ENCODE measurements at regions not wholly inside any gene's neighbourhood (a gene's known extent, or its start where the extent isn't known, plus 50 kb on each side); places are given as distances from the start of the nearest gene placed in this dataset.

DNA sequence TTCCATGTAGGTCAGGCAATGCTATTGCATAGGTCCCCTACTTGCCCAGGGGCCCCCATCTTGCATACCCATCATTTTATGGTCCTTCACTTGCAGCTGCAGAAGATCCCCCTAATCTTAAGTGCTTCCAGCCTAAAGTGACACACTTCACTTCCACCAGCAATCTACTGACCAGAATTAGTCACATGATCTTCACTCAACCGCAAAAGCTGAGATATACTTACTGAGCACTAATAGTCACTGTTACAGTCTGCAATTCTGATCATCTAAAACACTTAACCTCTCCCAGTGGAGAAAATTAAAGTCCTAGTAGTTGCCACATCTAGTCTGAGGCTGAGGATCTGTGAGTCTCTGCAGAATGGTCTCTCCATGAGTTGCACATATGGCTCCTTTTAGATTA lies 82.1 kb downstream of the AREG start:
- TF ChIP-seq ZNF626 (tag by site-specific recombination; IDR thresholded peaks at IDR 0.05) (no peak), OVOL3 (tag by site-specific recombination; IDR thresholded peaks at IDR 0.05) (no peak), ZNF514 (tag by site-specific recombination; IDR thresholded peaks at IDR 0.05) (no peak), BCL11A (tag by site-specific recombination; IDR thresholded peaks at IDR 0.05; ENCODE audit: low read depth) (no peak), ZNF560 (tag by site-specific recombination; IDR thresholded peaks at IDR 0.05; ENCODE audit: borderline replicate concordance) (no peak), ZNF239 (tag by site-specific recombination; IDR thresholded peaks at IDR 0.05) (no peak), ZNF335 (tag by site-specific recombination; conservative IDR thresholded peaks at IDR 0.05) (no peak), ZNF155 (tag by site-specific recombination; IDR thresholded peaks at IDR 0.05) (no peak), YY2 (tag by site-specific recombination; IDR thresholded peaks at IDR 0.05) (no peak), ZNF302 (tag by site-specific recombination; IDR thresholded peaks at IDR 0.05; ENCODE audit: low read depth) (no peak), ZNF549 (tag by site-specific recombination; IDR thresholded peaks at IDR 0.05) (no peak), KLF7 (tag by site-specific recombination; IDR thresholded peaks at IDR 0.05; ENCODE audit: borderline replicate concordance) (no peak)
- TF ChIP-seq, protein P1, sequence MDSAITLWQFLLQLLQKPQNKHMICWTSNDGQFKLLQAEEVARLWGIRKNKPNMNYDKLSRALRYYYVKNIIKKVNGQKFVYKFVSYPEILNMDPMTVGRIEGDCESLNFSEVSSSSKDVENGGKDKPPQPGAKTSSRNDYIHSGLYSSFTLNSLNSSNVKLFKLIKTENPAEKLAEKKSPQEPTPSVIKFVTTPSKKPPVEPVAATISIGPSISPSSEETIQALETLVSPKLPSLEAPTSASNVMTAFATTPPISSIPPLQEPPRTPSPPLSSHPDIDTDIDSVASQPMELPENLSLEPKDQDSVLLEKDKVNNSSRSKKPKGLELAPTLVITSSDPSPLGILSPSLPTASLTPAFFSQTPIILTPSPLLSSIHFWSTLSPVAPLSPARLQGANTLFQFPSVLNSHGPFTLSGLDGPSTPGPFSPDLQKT (IDR thresholded peaks at IDR 0.05; ENCODE audit: borderline replicate concordance, low read depth, low read length), result no peak
- TF ChIP-seq, protein P2, sequence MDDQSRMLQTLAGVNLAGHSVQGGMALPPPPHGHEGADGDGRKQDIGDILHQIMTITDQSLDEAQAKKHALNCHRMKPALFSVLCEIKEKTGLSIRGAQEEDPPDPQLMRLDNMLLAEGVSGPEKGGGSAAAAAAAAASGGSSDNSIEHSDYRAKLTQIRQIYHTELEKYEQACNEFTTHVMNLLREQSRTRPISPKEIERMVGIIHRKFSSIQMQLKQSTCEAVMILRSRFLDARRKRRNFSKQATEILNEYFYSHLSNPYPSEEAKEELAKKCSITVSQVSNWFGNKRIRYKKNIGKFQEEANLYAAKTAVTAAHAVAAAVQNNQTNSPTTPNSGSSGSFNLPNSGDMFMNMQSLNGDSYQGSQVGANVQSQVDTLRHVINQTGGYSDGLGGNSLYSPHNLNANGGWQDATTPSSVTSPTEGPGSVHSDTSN (CRISPR knock-in tag; IDR thresholded peaks at IDR 0.05), result no peak
- TF ChIP-seq, protein P3, sequence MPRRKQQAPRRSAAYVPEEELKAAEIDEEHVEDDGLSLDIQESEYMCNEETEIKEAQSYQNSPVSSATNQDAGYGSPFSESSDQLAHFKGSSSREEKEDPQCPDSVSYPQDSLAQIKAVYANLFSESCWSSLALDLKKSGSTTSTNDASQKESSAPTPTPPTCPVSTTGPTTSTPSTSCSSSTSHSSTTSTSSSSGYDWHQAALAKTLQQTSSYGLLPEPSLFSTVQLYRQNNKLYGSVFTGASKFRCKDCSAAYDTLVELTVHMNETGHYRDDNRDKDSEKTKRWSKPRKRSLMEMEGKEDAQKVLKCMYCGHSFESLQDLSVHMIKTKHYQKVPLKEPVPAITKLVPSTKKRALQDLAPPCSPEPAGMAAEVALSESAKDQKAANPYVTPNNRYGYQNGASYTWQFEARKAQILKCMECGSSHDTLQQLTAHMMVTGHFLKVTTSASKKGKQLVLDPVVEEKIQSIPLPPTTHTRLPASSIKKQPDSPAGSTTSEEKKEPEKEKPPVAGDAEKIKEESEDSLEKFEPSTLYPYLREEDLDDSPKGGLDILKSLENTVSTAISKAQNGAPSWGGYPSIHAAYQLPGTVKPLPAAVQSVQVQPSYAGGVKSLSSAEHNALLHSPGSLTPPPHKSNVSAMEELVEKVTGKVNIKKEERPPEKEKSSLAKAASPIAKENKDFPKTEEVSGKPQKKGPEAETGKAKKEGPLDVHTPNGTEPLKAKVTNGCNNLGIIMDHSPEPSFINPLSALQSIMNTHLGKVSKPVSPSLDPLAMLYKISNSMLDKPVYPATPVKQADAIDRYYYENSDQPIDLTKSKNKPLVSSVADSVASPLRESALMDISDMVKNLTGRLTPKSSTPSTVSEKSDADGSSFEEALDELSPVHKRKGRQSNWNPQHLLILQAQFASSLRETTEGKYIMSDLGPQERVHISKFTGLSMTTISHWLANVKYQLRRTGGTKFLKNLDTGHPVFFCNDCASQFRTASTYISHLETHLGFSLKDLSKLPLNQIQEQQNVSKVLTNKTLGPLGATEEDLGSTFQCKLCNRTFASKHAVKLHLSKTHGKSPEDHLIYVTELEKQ (tag by site-specific recombination; IDR thresholded peaks at IDR 0.05; ENCODE audit: borderline replicate concordance), result no peak
- TF ChIP-seq, protein P4, sequence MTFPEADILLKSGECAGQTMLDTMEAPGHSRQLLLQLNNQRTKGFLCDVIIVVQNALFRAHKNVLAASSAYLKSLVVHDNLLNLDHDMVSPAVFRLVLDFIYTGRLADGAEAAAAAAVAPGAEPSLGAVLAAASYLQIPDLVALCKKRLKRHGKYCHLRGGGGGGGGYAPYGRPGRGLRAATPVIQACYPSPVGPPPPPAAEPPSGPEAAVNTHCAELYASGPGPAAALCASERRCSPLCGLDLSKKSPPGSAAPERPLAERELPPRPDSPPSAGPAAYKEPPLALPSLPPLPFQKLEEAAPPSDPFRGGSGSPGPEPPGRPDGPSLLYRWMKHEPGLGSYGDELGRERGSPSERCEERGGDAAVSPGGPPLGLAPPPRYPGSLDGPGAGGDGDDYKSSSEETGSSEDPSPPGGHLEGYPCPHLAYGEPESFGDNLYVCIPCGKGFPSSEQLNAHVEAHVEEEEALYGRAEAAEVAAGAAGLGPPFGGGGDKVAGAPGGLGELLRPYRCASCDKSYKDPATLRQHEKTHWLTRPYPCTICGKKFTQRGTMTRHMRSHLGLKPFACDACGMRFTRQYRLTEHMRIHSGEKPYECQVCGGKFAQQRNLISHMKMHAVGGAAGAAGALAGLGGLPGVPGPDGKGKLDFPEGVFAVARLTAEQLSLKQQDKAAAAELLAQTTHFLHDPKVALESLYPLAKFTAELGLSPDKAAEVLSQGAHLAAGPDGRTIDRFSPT (tag by site-specific recombination; IDR thresholded peaks at IDR 0.05), result no peak
- TF ChIP-seq, protein P5, sequence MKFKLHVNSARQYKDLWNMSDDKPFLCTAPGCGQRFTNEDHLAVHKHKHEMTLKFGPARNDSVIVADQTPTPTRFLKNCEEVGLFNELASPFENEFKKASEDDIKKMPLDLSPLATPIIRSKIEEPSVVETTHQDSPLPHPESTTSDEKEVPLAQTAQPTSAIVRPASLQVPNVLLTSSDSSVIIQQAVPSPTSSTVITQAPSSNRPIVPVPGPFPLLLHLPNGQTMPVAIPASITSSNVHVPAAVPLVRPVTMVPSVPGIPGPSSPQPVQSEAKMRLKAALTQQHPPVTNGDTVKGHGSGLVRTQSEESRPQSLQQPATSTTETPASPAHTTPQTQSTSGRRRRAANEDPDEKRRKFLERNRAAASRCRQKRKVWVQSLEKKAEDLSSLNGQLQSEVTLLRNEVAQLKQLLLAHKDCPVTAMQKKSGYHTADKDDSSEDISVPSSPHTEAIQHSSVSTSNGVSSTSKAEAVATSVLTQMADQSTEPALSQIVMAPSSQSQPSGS (tag by site-specific recombination; IDR thresholded peaks at IDR 0.05; ENCODE audit: low read depth), result no peak
- Histone ChIP-seq H3K27ac (ENCODE audit: extremely low read depth, low read depth, low read length) (no peak overlapping the region), H3K4me3 (ENCODE audit: low read depth, low read length) (no peak overlapping the region), H3K36me3 (ENCODE audit: control insufficient read depth in 2 of 2, insufficient read depth in 1 of 2, low read length in 2 of 2) (no peaks in the 10 kb centered on the region), H3K9me3 (ENCODE audit: control insufficient read depth, insufficient read depth, low read depth, low read length) (no peaks in the 10 kb centered on the region), H3K4me1 (ENCODE audit: control insufficient read depth, insufficient read depth, low read length) (no peaks in the 10 kb centered on the region)
- CTCF ChIA-PET, result interaction anchor here (1.0 kb wide), 1 partner anchor 150 kb away, joined by 3 read pairs; no protein-coding TSS in a partner anchor
- POLR2A ChIA-PET, result no interaction called here
